HG03521 (cell line): ENCODE measurements at regions not wholly inside any gene's neighbourhood (a gene's known extent, or its start where the extent isn't known, plus 50 kb on each side); places are given as distances from the start of the nearest gene placed in this dataset.

Source experiments
- ATAC-seq: cut with Tn5 transposase; IDR thresholded peaks from one replicate; pipeline ENCODE4 v1.9.1; 2021; ENCODE audit warnings: mild to moderate bottlenecking, moderate library complexity; ENCODE audit not compliant: unreplicated experiment

GRCh38 chr7:17474724-17475344 is 176.4 kb downstream of the AHR start:
- ATAC-seq = no peak

DNA sequence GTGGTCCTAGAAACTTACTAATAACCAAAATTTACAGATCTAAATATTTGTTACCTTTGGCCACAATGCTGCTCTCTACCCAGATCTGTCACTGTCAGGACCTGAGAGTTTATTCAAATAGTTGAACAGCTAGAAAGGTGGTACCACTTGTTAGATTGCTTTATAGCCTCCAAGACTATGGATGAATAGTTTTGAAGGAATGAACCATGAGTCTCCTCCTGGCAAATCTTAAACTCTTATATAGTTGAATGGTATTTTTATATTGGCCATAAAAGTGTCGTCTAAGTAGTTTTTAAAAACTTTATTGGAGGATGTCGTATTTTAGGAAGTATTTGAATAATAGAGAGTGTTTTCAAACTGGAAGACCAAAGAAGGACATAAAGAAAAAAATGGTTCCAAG is 178.7 kb downstream of the AHR start:
- ATAC-seq = no peak

DNA sequence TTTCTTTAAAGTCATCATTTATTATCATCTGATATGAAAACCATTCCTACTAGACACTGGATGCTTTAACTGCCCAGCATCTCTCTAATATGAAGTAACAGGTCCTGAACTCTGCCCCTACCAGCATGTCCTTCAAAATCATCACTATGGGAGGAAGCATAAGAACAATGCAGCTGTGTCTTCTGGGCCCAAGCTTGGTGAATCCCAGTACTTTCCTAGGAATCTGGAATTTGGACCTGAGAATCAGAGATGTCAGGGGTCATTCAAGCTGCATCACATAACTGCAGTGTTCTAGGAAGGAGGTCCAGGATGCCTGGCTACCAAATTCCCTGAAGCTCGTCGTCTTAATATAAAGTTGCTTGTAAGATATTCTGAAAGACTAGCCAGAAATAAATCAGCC is 182.7 kb downstream of the AHR start:
- no peak for ATAC-seq

GRCh38 chr7:17485368-17485767 is 186.9 kb downstream of the AHR start:
- ATAC-seq = no peak

GRCh38 chr7:17485904-17486303 is 187.5 kb downstream of the AHR start:
- no peak for ATAC-seq

DNA sequence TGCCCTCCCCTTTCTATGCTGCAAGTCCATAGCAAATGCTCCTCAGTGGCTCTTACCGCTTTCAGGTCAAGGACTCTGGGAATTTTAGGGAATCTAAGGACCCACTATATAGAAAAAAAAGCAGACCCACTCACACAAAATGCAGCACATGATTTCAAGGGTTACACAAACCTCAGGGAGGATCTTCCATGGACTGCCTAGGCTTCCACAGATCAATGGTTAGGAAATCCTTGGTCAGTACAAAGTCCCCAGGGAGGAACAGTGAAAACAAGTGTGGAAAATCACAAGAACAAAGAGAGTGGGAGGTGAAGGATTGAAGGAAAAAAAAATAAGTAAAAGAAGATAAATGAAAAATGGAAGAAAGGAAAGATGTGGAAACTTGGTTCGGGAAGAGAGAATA is 188.4 kb downstream of the AHR start:
- no peak for ATAC-seq

DNA sequence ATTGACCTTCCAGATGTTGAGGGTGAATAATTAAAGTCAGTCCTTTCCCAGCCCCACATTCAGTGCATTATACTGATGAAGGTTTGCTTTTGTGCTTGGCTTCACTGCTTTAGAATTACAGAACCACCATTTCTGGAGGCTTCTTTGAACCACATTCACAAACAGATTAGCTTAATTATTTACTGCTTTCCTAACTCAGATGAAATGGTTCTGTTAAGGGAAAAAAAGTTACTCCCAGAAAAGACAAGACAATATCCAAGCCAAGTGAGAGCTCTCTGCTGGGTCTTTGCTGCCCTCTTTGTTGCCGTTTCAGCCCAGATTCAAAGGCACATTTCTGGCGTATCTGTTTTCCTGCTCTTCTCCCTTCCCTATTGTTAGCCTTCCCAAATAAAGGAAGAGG is 188.9 kb downstream of the AHR start:
- no peak for ATAC-seq

GRCh38 chr7:17488829-17489228 is 190.4 kb downstream of the AHR start:
- ATAC-seq = no peak

DNA sequence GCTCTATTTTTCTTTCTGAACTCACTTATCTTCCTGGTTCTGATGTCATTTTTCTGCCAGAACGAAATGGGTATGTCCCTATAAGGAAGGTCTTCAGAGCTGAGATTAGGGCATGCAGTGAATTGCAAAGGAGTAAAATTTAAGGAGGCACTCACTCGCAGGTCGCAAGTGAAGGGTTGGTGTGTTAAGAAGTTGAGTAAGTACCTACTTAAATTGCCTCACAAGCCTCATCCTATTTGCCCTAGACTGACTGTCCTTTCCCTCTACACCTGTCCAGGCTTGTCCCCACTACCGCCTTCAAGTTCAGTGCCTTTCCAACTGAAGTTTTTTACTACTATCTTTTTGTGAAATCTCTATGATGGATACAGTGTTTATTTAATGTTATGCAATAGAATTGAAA is 191.5 kb downstream of the AHR start:
- ATAC-seq = no peak

DNA sequence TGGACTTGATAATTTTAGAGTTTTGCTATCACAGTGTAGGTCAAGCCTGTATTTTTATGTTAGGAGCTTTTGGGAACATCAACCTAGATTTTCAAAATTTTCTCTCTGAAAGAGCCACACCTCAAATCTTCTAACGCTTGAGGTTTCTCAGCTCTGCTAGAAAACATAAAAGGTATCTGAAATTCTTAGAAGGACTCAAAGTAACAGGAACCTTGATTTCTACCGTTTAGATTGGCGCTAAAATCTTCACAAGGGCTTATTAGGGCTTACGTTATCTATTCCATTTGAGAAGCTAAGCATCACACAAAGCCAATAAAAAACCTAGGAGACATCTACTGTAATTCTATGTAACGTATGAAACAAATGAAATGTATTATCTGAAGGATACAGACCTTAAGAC is 192.4 kb downstream of the AHR start:
- no peak for ATAC-seq

DNA sequence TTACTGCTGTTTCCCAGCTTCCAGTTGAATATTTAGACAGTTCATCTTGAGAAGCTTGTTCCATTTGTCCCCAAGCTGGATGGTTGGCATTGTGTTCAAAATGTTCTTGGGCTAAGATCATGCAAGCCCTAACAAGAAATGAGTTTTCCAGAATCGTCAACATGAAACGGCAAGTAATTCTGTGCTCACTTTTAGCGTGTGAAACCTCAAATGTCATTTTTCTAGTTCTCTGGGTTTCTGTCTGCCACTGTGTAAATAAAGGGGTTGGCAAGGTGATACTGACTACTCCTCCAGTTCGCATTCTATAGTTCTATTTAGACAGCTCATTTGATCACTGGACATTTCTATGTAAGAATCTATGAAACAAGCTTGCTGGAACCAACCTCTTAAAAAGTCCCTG is 194.0 kb downstream of the AHR start:
- peak; percentile 71 for ATAC-seq

GRCh38 chr7:17493446-17493845 is 195.0 kb downstream of the AHR start:
- no peak for ATAC-seq

- ATAC-seq = no peak
Observed at GRCh38 chr7:17495655-17496394, 197.4 kb downstream of the AHR start.

- ATAC-seq = no peak
Observed at GRCh38 chr7:17497136-17497535, 198.7 kb downstream of the AHR start.

- no peak for ATAC-seq
Observed at GRCh38 chr7:17497549-17498167, 199.2 kb downstream of the AHR start.

DNA sequence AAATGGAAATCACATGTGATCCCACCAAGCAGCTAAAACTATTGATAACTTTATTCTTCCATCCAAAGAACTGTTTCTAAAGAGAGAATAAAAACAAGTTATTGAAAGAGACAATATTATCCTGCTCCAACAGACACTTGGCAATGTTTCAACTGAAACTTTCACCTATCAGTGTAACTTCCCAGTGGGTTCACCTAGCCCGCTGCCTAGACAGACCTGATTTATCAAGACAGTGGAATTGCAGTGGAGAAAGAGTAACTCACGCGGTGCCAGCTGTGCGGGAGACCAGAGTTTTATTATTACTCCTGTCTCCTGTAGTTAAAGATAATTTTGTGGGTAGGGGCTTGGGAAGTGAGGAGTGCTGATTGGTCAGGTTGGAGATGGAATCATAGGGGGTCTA is 199.8 kb downstream of the AHR start:
- no peak for ATAC-seq

- no peak for ATAC-seq
Observed at GRCh38 chr7:17500736-17501135, 202.3 kb downstream of the AHR start.

DNA sequence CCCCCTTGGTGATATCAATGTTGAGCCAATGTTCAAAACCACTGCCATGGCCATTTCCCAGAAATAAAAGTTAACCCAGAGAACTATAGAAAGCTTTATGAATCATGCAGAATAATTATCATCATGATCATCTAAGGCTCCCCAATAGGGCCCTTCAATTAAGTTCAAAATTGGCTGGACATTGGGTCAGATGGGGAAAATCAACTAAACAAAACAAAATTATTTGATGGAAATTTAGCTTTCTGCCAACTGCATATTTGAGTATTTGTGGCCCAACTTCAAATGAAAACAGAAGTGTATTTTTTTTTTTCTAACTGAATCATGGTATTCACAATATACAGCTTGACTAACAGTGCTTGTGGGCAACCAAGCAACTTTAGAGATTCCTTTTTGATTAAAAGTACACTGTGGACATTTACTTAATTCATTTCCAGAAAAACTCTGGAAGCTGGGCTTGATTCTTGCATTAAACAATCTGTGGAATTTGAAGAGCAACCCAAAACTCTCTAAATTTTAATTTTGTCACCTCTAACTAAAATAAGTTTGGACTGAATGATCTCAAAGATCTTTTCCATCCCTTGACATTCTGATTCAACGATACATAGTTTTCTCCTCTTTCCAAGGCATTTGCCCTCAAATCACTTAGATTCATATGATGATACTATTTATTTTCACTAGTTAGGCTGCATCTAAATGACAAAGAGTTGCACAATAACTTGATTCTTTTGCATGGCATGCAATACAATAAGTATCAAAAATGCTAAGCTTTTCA is 203.2 kb downstream of the AHR start:
- ATAC-seq = no peak

- no peak for ATAC-seq
Observed at GRCh38 chr7:17502213-17503060, 204.0 kb downstream of the AHR start.

GRCh38 chr7:17506095-17506494 is 207.6 kb downstream of the AHR start:
- ATAC-seq = peak; percentile 66

DNA sequence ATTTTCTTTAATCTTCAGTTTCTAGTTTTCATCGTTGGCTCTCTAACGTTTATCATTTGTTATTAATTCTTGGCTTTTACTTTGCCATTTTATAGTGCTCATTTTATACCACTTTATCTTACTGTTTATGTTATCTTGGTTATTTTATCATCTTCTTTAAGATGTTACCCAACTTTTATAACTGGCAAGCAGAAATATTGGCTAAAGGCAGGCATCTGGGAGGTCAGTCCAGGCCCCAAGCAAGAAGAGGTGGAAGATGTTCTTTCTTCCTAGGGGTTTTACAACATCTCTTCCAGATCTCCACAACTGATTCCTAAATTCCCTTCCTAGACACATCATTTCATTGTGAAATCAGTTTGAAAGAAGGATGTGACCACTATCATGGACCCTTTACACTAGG is 208.1 kb downstream of the AHR start:
- no peak for ATAC-seq
